ENCODE measurements at regions not wholly inside any gene's neighbourhood (a gene's known extent, or its start where the extent isn't known, plus 50 kb on each side); places are given as distances from the start of the nearest gene placed in this dataset.
A peak's percentile ranks its signal among the peaks of the same experiment; 100 is the strongest.

- Histone ChIP-seq H3K4me1 (ENCODE audit: insufficient read depth, low read length) (no peaks in the 10 kb centered on the region), H3K9ac (ENCODE audit: low read length) (no peak overlapping the region), H3K27ac (ENCODE audit: low read depth, low read length) (no peak overlapping the region), H3K36me3 (ENCODE audit: insufficient read depth, low read length) (no peaks in the 10 kb centered on the region), H3K4me3 (ENCODE audit: low read depth in 1 of 2, low read length in 2 of 2) (no peak overlapping the region), H3K27me3 (ENCODE audit: control insufficient read depth in 1 of 2, insufficient read depth in 2 of 2, low read length in 2 of 2) (no peaks in the 10 kb centered on the region), H3K9me3 (ENCODE audit: low read length) (no peaks in the 10 kb centered on the region)
These were observed 163.5 kb upstream of the LYZL2 start for GRCh38 chr10:30793093-30793492.

GRCh38 chr10:30792025-30792424, 162.5 kb upstream of the LYZL2 start:
- H3K9me3 ChIP-seq (ENCODE audit: low read length) = no peaks in the 10 kb centered on the region
- H3K9ac ChIP-seq (ENCODE audit: low read length) = no peak overlapping the region
- H3K36me3 ChIP-seq (ENCODE audit: insufficient read depth, low read length) = no peaks in the 10 kb centered on the region
- no peaks in the 10 kb centered on the region for H3K4me1 ChIP-seq (ENCODE audit: insufficient read depth, low read length)
- no peaks in the 10 kb centered on the region for H3K27me3 ChIP-seq (ENCODE audit: control insufficient read depth in 1 of 2, insufficient read depth in 2 of 2, low read length in 2 of 2)
- no peak overlapping the region for H3K4me3 ChIP-seq (ENCODE audit: low read depth in 1 of 2, low read length in 2 of 2)
- no peak overlapping the region for H3K27ac ChIP-seq (ENCODE audit: low read depth, low read length)

GRCh38 chr10:30791197-30791611, 161.7 kb upstream of the LYZL2 start:
- Histone ChIP-seq H3K27me3 (ENCODE audit: control insufficient read depth in 1 of 2, insufficient read depth in 2 of 2, low read length in 2 of 2) (no peaks in the 10 kb centered on the region), H3K9me3 (ENCODE audit: low read length) (no peaks in the 10 kb centered on the region), H3K4me1 (ENCODE audit: insufficient read depth, low read length) (peaks cover 4% of the 10 kb centered on the region), H3K9ac (ENCODE audit: low read length) (no peak overlapping the region), H3K4me3 (ENCODE audit: low read depth in 1 of 2, low read length in 2 of 2) (no peak overlapping the region), H3K27ac (ENCODE audit: low read depth, low read length) (no peak overlapping the region), H3K36me3 (ENCODE audit: insufficient read depth, low read length) (no peaks in the 10 kb centered on the region)

- no peaks in the 10 kb centered on the region for H3K9me3 ChIP-seq (ENCODE audit: low read length)
- H3K4me3 ChIP-seq (ENCODE audit: low read depth in 1 of 2, low read length in 2 of 2) = no peak overlapping the region
- H3K9ac ChIP-seq (ENCODE audit: low read length) = no peak overlapping the region
- H3K27me3 ChIP-seq (ENCODE audit: control insufficient read depth in 1 of 2, insufficient read depth in 2 of 2, low read length in 2 of 2) = no peaks in the 10 kb centered on the region
- H3K27ac ChIP-seq (ENCODE audit: low read depth, low read length) = no peak overlapping the region
- no peaks in the 10 kb centered on the region for H3K36me3 ChIP-seq (ENCODE audit: insufficient read depth, low read length)
- H3K4me1 ChIP-seq (ENCODE audit: insufficient read depth, low read length) = peaks cover 13% of the 10 kb centered on the region
These were observed 160.3 kb upstream of the LYZL2 start for GRCh38 chr10:30789806-30790205.

- Histone ChIP-seq H3K9me3 (ENCODE audit: low read length) (no peaks in the 10 kb centered on the region), H3K27me3 (ENCODE audit: control insufficient read depth in 1 of 2, insufficient read depth in 2 of 2, low read length in 2 of 2) (no peaks in the 10 kb centered on the region), H3K36me3 (ENCODE audit: insufficient read depth, low read length) (no peaks in the 10 kb centered on the region), H3K4me1 (ENCODE audit: insufficient read depth, low read length) (peaks cover 18% of the 10 kb centered on the region), H3K4me3 (ENCODE audit: low read depth in 1 of 2, low read length in 2 of 2) (no peak overlapping the region), H3K27ac (ENCODE audit: low read depth, low read length) (no peak overlapping the region), H3K9ac (ENCODE audit: low read length) (no peak overlapping the region)
These were observed 158.8 kb upstream of the LYZL2 start for GRCh38 chr10:30788307-30788706.

GRCh38 chr10:30786906-30787305, 157.4 kb upstream of the LYZL2 start:
- Histone ChIP-seq H3K9me3 (ENCODE audit: low read length) (no peaks in the 10 kb centered on the region), H3K9ac (ENCODE audit: low read length) (no peak overlapping the region), H3K36me3 (ENCODE audit: insufficient read depth, low read length) (no peaks in the 10 kb centered on the region), H3K27ac (ENCODE audit: low read depth, low read length) (no peak overlapping the region), H3K4me1 (ENCODE audit: insufficient read depth, low read length) (peaks cover 28% of the 10 kb centered on the region), H3K27me3 (ENCODE audit: control insufficient read depth in 1 of 2, insufficient read depth in 2 of 2, low read length in 2 of 2) (no peaks in the 10 kb centered on the region), H3K4me3 (ENCODE audit: low read depth in 1 of 2, low read length in 2 of 2) (no peak overlapping the region)

- Histone ChIP-seq H3K36me3 (ENCODE audit: insufficient read depth, low read length) (no peaks in the 10 kb centered on the region), H3K4me1 (ENCODE audit: insufficient read depth, low read length) (peaks cover 28% of the 10 kb centered on the region), H3K9ac (ENCODE audit: low read length) (peak overlapping the region; percentile 42), H3K9me3 (ENCODE audit: low read length) (no peaks in the 10 kb centered on the region), H3K4me3 (ENCODE audit: low read depth in 1 of 2, low read length in 2 of 2) (no peak overlapping the region), H3K27me3 (ENCODE audit: control insufficient read depth in 1 of 2, insufficient read depth in 2 of 2, low read length in 2 of 2) (no peaks in the 10 kb centered on the region), H3K27ac (ENCODE audit: low read depth, low read length) (peak overlapping the region; percentile 97)
These were observed 156.6 kb upstream of the LYZL2 start for GRCh38 chr10:30786131-30786530.

GRCh38 chr10:30784897-30785605, 155.5 kb upstream of the LYZL2 start:
- Histone ChIP-seq H3K9ac (ENCODE audit: low read length) (peak overlapping the region; percentile 72), H3K4me3 (ENCODE audit: low read depth in 1 of 2, low read length in 2 of 2) (peak overlapping the region; percentile 55 to 69), H3K27ac (ENCODE audit: low read depth, low read length) (peak overlapping the region; percentile 97), H3K9me3 (ENCODE audit: low read length) (no peaks in the 10 kb centered on the region), H3K36me3 (ENCODE audit: insufficient read depth, low read length) (no peaks in the 10 kb centered on the region), H3K4me1 (ENCODE audit: insufficient read depth, low read length) (peaks cover 28% of the 10 kb centered on the region), H3K27me3 (ENCODE audit: control insufficient read depth in 1 of 2, insufficient read depth in 2 of 2, low read length in 2 of 2) (no peaks in the 10 kb centered on the region)

- H3K4me1 ChIP-seq (ENCODE audit: insufficient read depth, low read length) = peaks cover 28% of the 10 kb centered on the region
- H3K27me3 ChIP-seq (ENCODE audit: control insufficient read depth in 1 of 2, insufficient read depth in 2 of 2, low read length in 2 of 2) = no peaks in the 10 kb centered on the region
- peak overlapping the region; percentile 97 for H3K27ac ChIP-seq (ENCODE audit: low read depth, low read length)
- no peaks in the 10 kb centered on the region for H3K36me3 ChIP-seq (ENCODE audit: insufficient read depth, low read length)
- no peaks in the 10 kb centered on the region for H3K9me3 ChIP-seq (ENCODE audit: low read length)
- H3K9ac ChIP-seq (ENCODE audit: low read length) = peak overlapping the region; percentile 72
- peak overlapping the region; percentile 55 to 69 for H3K4me3 ChIP-seq (ENCODE audit: low read depth in 1 of 2, low read length in 2 of 2)
These were observed 155.0 kb upstream of the LYZL2 start for GRCh38 chr10:30784524-30784896.

GRCh38 chr10:30783939-30784501, 154.5 kb upstream of the LYZL2 start:
- Histone ChIP-seq H3K4me1 (ENCODE audit: insufficient read depth, low read length) (peaks cover 28% of the 10 kb centered on the region), H3K9me3 (ENCODE audit: low read length) (no peaks in the 10 kb centered on the region), H3K4me3 (ENCODE audit: low read depth in 1 of 2, low read length in 2 of 2) (peak overlapping the region; percentile 31 to 44), H3K27ac (ENCODE audit: low read depth, low read length) (peak overlapping the region; percentile 97), H3K36me3 (ENCODE audit: insufficient read depth, low read length) (no peaks in the 10 kb centered on the region), H3K27me3 (ENCODE audit: control insufficient read depth in 1 of 2, insufficient read depth in 2 of 2, low read length in 2 of 2) (no peaks in the 10 kb centered on the region), H3K9ac (ENCODE audit: low read length) (peak overlapping the region; percentile 9)

GRCh38 chr10:30782537-30783461, 153.2 kb upstream of the LYZL2 start:
- H3K4me1 ChIP-seq (ENCODE audit: insufficient read depth, low read length) = peaks cover 28% of the 10 kb centered on the region
- no peak overlapping the region for H3K9ac ChIP-seq (ENCODE audit: low read length)
- H3K36me3 ChIP-seq (ENCODE audit: insufficient read depth, low read length) = no peaks in the 10 kb centered on the region
- H3K27ac ChIP-seq (ENCODE audit: low read depth, low read length) = peak overlapping the region; percentile 97
- no peaks in the 10 kb centered on the region for H3K27me3 ChIP-seq (ENCODE audit: control insufficient read depth in 1 of 2, insufficient read depth in 2 of 2, low read length in 2 of 2)
- H3K9me3 ChIP-seq (ENCODE audit: low read length) = no peaks in the 10 kb centered on the region
- no peak overlapping the region for H3K4me3 ChIP-seq (ENCODE audit: low read depth in 1 of 2, low read length in 2 of 2)
